Heart right ventricle (tissue), 16 donors: ENCODE measurements at regions not wholly inside any gene's neighbourhood (a gene's known extent, or its start where the extent isn't known, plus 50 kb on each side); places are given as distances from the start of the nearest gene placed in this dataset.

ENCODE experiments used
- ATAC-seq, 8 donors: fragments of 200-7000 bp; cut with Tn5 transposase; one replicate each; pipeline ENCODE4 v1.9.1; 2020; ENCODE audit warnings: mild to moderate bottlenecking in 8 of 8, moderate library complexity in 8 of 8, moderate number of reproducible peaks in 1 of 8
- DNase-seq, 2 donors: peaks; one replicate each; pipeline ENCODE4 v3.0.0-alpha.2; 2020
- H3K27ac ChIP-seq, 10 donors: fragments of 200-600 bp; sonication (generic) in 2 of 10; one replicate each; pipeline versions ENCODE4 v1.5.0 to v1.8.0; 2020 to 2022; ENCODE audit warnings: mild to moderate bottlenecking in 3 of 10
- H3K27me3 ChIP-seq, 7 donors: fragments of 200-600 bp; one replicate each; pipeline ENCODE4 v1.8.0; 2021 to 2022; ENCODE audit warnings: mild to moderate bottlenecking in 2 of 7
- H3K36me3 ChIP-seq, 9 donors: fragments of 200-600 bp; sonication (generic) in 1 of 9; one replicate each; pipeline versions ENCODE4 v1.5.0 to v1.8.0; 2020 to 2022; ENCODE audit warnings: mild to moderate bottlenecking in 2 of 9
- H3K4me1 ChIP-seq, 9 donors: fragments of 200-600 bp; sonication (generic) in 1 of 9; one replicate each; pipeline versions ENCODE4 v1.5.0 to v1.8.0; 2020 to 2022; ENCODE audit warnings: mild to moderate bottlenecking in 4 of 9
- H3K4me3 ChIP-seq, 10 donors: fragments of 200-600 bp; sonication (generic) in 2 of 10; one replicate each; pipeline versions ENCODE4 v1.5.0 to v1.8.0; 2020 to 2022; ENCODE audit warnings: mild to moderate bottlenecking in 7 of 10, moderate library complexity in 2 of 10
- H3K9me3 ChIP-seq, 11 donors: fragments of 200-600 bp in 10 of 11; sonication (generic) in 2 of 11; one replicate each; pipeline versions ENCODE4 v1.5.0 to v1.8.0; 2013 to 2022; ENCODE audit warnings: mild to moderate bottlenecking in 2 of 11, control low read depth in 1 of 11, moderate library complexity in 1 of 11
- CTCF ChIP-seq, 9 donors: fragments of 200-600 bp; sonication (generic) in 2 of 9; IDR thresholded peaks; one replicate each; pipeline versions ENCODE4 v1.5.0 to v1.8.0; 2021 to 2022; ENCODE audit warnings: antibody characterized with exemption in 9 of 9, mild to moderate bottlenecking in 5 of 9, moderate library complexity in 1 of 9
- WGBS, 2 donors: extraction: QIAGEN DNeasy Blood & Tissue Kit; methylation state at CpG; one replicate each; pipeline ENCODE4 v1.1.7; 2013; ENCODE audit warnings: inconsistent platforms in 1 of 2; 5-methylcytosine and 5-hydroxymethylcytosine counted together
- intact Hi-C, 10 donors: fragments of 100-400 bp; cut with DNase I; formaldehyde crosslinking; loops; one replicate each; pipeline versions ENCODE4 v1.11.1 to v1.14.2; 2022
- donor health status: Arrhythmogenic right ventricular cardiomyopathy.
- donor health status: ischemic (EF 13 %, LVEDD 7.1; RV severe dilation, severe dysfunction).
- donor health status: healthy with polysubstance abuse.
- donor health status: DM: no; HTN: yes; CAD: no.
- donor health status: DM: no; HTN: no; CAD: no.
- donor health status: ischemic (EF 25% LVEDD 6.9; RV normal size, moderate dysfunction).
- donor health status: ischemic (EF 25% LVEDD 5.7; RV mildly dilated, moderate dysfunction).
- donor health status: healthy.
- donor health status: DM: yes; HTN: yes; CAD: no.
- donor health status: Ischemic cardiomyopathy.
- donor health status: ischemic (EF 35%, LVEDD 5.7; RV mildly dilated, moderate dysfunction).
- donor health status: nonischemic (EF 11% LVEDD 7.7; RV severe dilation, severe dysfunction).
- donor health status: DM: yes; HTN: yes; CAD: no.
- donor health status: PGD.
- donor health status: ischemic (EF 29% LVEDD 5.4; RV normal size, mild dysfunction).
- donor health status: nonischemic (EF 23%, LVEDD 6.1; RV moderate dilation, normal function).

DNA sequence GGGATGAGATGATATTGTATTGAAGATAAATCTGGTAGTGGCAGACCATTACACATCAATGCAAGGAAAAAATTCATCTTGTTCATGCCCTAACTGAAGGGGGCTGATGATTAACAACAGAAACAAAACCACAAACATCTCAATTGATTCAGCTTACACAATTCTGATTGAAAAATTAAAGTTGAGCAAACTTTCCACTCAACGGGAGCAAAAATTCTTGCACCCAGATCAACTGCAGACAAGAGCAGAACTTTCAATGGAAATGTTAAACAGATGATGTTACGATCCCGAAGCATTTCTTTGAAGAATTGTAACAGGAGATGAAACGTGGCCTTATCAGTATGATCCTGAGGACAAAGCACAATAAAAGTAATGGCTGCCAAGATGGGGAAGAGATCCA, 172.4 kb upstream of the SOX5 start:
- no peak for TF ChIP-seq CTCF (IDR thresholded peaks at IDR 0.05)
- intact Hi-C loops, result no loop called here
- peaks cover 0 to 9% (median 0%) of the 10 kb centered on the region in 11 donors for H3K9me3 ChIP-seq
- no peak overlapping the region for H3K27ac ChIP-seq
- WGBS, 2 donors, result 67 to 76% methylated on average over 4 of the region's 4 CpGs
- H3K27me3 ChIP-seq, result no peaks in the 10 kb centered on the region
- no peak for ATAC-seq
- H3K4me1 ChIP-seq, result peaks cover 0 to 13% (median 0%) of the 10 kb centered on the region in 9 donors
- no peak overlapping the region for H3K4me3 ChIP-seq
- DNase-seq, result no peak
- H3K36me3 ChIP-seq, result no peaks in the 10 kb centered on the region

- DNase-seq (no peak), ATAC-seq (peak in 1 of 8 donors; percentile 74)
- 28 to 49% methylated on average over 1 of the region's 1 CpG for WGBS, 2 donors
- H3K9me3 ChIP-seq, result peaks cover 0 to 9% (median 0%) of the 10 kb centered on the region in 11 donors
- intact Hi-C loops, result no loop called here
- no peaks in the 10 kb centered on the region for H3K27me3 ChIP-seq
- peak overlapping the region in 4 of 10 donors; percentile 27 to 61 (median 36) for H3K27ac ChIP-seq
- H3K4me3 ChIP-seq, result no peak overlapping the region
- TF ChIP-seq CTCF (IDR thresholded peaks at IDR 0.05), result no peak
- H3K4me1 ChIP-seq, result peaks cover 0 to 13% (median 0%) of the 10 kb centered on the region in 9 donors
- H3K36me3 ChIP-seq, result no peaks in the 10 kb centered on the region
Observed at GRCh38 chr12:24118668-24119067, 169.2 kb upstream of the SOX5 start.

DNA sequence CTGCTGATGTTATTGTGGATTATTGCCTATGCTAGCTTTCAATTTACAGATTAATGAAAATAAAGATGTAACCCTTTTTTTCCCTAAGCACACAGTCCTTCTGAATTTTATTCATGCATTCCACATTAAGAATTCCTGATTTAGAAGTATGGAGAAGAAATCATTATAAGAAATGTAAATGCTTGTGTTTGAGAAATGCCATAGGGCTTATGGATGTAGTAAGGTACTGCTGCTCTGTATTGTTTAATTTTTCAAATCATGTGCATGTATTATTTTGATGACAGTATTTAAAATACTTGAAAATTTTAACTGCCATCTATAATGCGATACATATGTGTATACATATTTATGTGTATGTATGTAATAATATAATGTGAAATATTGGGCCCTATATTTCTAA, 167.1 kb upstream of the SOX5 start:
- Histone ChIP-seq H3K9me3 (peaks cover 0 to 9% (median 0%) of the 10 kb centered on the region in 11 donors), H3K36me3 (no peaks in the 10 kb centered on the region), H3K4me1 (peaks cover 0 to 13% (median 0%) of the 10 kb centered on the region in 9 donors), H3K27ac (no peak overlapping the region), H3K4me3 (no peak overlapping the region), H3K27me3 (no peaks in the 10 kb centered on the region)
- 1 to 50% methylated on average over 1 of the region's 1 CpG for WGBS, 2 donors
- intact Hi-C loops, result no loop called here
- ATAC-seq (no peak), DNase-seq (no peak)
- no peak for TF ChIP-seq CTCF (IDR thresholded peaks at IDR 0.05)

- TF ChIP-seq CTCF (IDR thresholded peaks at IDR 0.05), result no peak
- H3K4me3 ChIP-seq, result no peak overlapping the region
- no peak overlapping the region for H3K27ac ChIP-seq
- H3K36me3 ChIP-seq, result no peaks in the 10 kb centered on the region
- intact Hi-C loops, result no loop called here
- WGBS, 2 donors, result 69 to 76% methylated on average over 2 of the region's 2 CpGs
- no peaks in the 10 kb centered on the region for H3K9me3 ChIP-seq
- ATAC-seq (no peak), DNase-seq (no peak)
- no peaks in the 10 kb centered on the region for H3K27me3 ChIP-seq
- H3K4me1 ChIP-seq, result peaks cover 0 to 6% (median 0%) of the 10 kb centered on the region in 9 donors
Observed at GRCh38 chr12:24113701-24114100, 164.2 kb upstream of the SOX5 start.
